ENCODE measurements at regions not wholly inside any gene's neighbourhood (a gene's known extent, or its start where the extent isn't known, plus 50 kb on each side); places are given as distances from the start of the nearest gene placed in this dataset.

DNA sequence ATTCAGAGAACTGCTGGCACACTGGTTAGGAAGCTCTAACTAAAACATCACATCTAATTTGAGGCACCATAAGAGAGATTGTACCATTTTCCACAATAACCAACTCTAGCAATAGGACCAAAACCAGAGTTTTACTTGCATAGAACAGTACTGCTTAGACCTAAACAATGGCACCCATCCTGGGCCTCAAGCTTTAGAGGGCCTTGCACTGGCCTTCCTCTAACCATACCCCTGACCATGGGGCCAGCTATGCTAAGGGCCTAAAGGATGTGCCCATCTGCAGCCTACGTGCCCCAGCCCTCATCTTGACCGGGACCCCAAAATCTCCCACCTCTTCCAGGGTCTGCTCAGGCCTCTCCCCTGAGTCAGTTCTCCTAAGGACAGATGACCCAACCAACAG lies 74.4 kb upstream of the ARHGAP32 start:
- Mint-ChIP-seq H3K4me1 (peaks cover 30% of the 10 kb centered on the region), H3K4me3 (no peak overlapping the region), H3K27ac (no peak overlapping the region), H3K27me3 (ENCODE audit: insufficient read depth, low read depth, poor library complexity) (no peaks in the 10 kb centered on the region), H3K36me3 (ENCODE audit: low read depth) (no peaks in the 10 kb centered on the region), H3K9me3 (no peaks in the 10 kb centered on the region)
- H3K27ac ChIP-seq (ENCODE audit: low read depth): no peak overlapping the region
- H3K4me3 ChIP-seq: no peak overlapping the region
- H3K4me2 ChIP-seq: no peak overlapping the region
- ATAC-seq: no peak
- H3K27me3 ChIP-seq (ENCODE audit: insufficient read depth): no peaks in the 10 kb centered on the region
- H3F3A ChIP-seq (replicated peaks; ENCODE audit: low read depth): no peaks in the 10 kb centered on the region
- TF ChIP-seq POLR2AphosphoS5 (IDR thresholded peaks at IDR 0.05; ENCODE audit: low read depth) (no peak), ZNF114 (CRISPR knock-in tag; IDR thresholded peaks at IDR 0.05) (no peak), CREB1 (CRISPR knock-in tag; IDR thresholded peaks at IDR 0.05; ENCODE audit: low read depth) (no peak), NANOG (IDR thresholded peaks at IDR 0.05; ENCODE audit: borderline replicate concordance) (no peak), EZH2 (IDR thresholded peaks at IDR 0.05; ENCODE audit: low read depth, unreplicated experiment) (no peak), STAT1 (IDR thresholded peaks at IDR 0.05; ENCODE audit: unreplicated experiment) (no peak), EZH2phosphoT487 (IDR thresholded peaks at IDR 0.05; ENCODE audit: unreplicated experiment) (no peak), JUNB (IDR thresholded peaks at IDR 0.05; ENCODE audit: unreplicated experiment) (no peak), ZNF331 (CRISPR knock-in tag; IDR thresholded peaks at IDR 0.05; ENCODE audit: low read depth) (no peak)
- TF ChIP-seq, protein P1, sequence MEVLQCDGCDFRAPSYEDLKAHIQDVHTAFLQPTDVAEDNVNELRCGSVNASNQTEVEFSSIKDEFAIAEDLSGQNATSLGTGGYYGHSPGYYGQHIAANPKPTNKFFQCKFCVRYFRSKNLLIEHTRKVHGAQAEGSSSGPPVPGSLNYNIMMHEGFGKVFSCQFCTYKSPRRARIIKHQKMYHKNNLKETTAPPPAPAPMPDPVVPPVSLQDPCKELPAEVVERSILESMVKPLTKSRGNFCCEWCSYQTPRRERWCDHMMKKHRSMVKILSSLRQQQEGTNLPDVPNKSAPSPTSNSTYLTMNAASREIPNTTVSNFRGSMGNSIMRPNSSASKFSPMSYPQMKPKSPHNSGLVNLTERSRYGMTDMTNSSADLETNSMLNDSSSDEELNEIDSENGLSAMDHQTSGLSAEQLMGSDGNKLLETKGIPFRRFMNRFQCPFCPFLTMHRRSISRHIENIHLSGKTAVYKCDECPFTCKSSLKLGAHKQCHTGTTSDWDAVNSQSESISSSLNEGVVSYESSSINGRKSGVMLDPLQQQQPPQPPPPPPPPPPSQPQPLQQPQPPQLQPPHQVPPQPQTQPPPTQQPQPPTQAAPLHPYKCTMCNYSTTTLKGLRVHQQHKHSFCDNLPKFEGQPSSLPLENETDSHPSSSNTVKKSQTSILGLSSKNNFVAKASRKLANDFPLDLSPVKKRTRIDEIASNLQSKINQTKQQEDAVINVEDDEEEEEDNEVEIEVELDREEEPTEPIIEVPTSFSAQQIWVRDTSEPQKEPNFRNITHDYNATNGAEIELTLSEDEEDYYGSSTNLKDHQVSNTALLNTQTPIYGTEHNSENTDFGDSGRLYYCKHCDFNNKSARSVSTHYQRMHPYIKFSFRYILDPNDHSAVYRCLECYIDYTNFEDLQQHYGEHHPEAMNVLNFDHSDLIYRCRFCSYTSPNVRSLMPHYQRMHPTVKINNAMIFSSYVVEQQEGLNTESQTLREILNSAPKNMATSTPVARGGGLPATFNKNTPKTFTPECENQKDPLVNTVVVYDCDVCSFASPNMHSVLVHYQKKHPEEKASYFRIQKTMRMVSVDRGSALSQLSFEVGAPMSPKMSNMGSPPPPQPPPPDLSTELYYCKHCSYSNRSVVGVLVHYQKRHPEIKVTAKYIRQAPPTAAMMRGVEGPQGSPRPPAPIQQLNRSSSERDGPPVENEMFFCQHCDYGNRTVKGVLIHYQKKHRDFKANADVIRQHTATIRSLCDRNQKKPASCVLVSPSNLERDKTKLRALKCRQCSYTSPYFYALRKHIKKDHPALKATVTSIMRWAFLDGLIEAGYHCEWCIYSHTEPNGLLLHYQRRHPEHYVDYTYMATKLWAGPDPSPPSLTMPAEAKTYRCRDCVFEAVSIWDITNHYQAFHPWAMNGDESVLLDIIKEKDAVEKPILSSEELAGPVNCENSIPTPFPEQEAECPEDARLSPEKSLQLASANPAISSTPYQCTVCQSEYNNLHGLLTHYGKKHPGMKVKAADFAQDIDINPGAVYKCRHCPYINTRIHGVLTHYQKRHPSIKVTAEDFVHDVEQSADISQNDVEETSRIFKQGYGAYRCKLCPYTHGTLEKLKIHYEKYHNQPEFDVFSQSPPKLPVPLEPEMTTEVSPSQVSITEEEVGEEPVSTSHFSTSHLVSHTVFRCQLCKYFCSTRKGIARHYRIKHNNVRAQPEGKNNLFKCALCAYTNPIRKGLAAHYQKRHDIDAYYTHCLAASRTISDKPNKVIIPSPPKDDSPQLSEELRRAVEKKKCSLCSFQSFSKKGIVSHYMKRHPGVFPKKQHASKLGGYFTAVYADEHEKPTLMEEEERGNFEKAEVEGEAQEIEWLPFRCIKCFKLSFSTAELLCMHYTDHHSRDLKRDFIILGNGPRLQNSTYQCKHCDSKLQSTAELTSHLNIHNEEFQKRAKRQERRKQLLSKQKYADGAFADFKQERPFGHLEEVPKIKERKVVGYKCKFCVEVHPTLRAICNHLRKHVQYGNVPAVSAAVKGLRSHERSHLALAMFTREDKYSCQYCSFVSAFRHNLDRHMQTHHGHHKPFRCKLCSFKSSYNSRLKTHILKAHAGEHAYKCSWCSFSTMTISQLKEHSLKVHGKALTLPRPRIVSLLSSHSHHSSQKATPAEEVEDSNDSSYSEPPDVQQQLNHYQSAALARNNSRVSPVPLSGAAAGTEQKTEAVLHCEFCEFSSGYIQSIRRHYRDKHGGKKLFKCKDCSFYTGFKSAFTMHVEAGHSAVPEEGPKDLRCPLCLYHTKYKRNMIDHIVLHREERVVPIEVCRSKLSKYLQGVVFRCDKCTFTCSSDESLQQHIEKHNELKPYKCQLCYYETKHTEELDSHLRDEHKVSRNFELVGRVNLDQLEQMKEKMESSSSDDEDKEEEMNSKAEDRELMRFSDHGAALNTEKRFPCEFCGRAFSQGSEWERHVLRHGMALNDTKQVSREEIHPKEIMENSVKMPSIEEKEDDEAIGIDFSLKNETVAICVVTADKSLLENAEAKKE (CRISPR knock-in tag; IDR thresholded peaks at IDR 0.05): no peak
- TF ChIP-seq, protein P2, sequence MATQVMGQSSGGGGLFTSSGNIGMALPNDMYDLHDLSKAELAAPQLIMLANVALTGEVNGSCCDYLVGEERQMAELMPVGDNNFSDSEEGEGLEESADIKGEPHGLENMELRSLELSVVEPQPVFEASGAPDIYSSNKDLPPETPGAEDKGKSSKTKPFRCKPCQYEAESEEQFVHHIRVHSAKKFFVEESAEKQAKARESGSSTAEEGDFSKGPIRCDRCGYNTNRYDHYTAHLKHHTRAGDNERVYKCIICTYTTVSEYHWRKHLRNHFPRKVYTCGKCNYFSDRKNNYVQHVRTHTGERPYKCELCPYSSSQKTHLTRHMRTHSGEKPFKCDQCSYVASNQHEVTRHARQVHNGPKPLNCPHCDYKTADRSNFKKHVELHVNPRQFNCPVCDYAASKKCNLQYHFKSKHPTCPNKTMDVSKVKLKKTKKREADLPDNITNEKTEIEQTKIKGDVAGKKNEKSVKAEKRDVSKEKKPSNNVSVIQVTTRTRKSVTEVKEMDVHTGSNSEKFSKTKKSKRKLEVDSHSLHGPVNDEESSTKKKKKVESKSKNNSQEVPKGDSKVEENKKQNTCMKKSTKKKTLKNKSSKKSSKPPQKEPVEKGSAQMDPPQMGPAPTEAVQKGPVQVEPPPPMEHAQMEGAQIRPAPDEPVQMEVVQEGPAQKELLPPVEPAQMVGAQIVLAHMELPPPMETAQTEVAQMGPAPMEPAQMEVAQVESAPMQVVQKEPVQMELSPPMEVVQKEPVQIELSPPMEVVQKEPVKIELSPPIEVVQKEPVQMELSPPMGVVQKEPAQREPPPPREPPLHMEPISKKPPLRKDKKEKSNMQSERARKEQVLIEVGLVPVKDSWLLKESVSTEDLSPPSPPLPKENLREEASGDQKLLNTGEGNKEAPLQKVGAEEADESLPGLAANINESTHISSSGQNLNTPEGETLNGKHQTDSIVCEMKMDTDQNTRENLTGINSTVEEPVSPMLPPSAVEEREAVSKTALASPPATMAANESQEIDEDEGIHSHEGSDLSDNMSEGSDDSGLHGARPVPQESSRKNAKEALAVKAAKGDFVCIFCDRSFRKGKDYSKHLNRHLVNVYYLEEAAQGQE (IDR thresholded peaks at IDR 0.05; ENCODE audit: unreplicated experiment): no peak
- TF ChIP-seq, protein P3, sequence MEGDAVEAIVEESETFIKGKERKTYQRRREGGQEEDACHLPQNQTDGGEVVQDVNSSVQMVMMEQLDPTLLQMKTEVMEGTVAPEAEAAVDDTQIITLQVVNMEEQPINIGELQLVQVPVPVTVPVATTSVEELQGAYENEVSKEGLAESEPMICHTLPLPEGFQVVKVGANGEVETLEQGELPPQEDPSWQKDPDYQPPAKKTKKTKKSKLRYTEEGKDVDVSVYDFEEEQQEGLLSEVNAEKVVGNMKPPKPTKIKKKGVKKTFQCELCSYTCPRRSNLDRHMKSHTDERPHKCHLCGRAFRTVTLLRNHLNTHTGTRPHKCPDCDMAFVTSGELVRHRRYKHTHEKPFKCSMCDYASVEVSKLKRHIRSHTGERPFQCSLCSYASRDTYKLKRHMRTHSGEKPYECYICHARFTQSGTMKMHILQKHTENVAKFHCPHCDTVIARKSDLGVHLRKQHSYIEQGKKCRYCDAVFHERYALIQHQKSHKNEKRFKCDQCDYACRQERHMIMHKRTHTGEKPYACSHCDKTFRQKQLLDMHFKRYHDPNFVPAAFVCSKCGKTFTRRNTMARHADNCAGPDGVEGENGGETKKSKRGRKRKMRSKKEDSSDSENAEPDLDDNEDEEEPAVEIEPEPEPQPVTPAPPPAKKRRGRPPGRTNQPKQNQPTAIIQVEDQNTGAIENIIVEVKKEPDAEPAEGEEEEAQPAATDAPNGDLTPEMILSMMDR (conservative IDR thresholded peaks at IDR 0.05; ENCODE audit: low read depth in 2 of 2): no peak
- TF ChIP-seq, protein P4, sequence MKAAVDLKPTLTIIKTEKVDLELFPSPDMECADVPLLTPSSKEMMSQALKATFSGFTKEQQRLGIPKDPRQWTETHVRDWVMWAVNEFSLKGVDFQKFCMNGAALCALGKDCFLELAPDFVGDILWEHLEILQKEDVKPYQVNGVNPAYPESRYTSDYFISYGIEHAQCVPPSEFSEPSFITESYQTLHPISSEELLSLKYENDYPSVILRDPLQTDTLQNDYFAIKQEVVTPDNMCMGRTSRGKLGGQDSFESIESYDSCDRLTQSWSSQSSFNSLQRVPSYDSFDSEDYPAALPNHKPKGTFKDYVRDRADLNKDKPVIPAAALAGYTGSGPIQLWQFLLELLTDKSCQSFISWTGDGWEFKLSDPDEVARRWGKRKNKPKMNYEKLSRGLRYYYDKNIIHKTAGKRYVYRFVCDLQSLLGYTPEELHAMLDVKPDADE (IDR thresholded peaks at IDR 0.05): no peak
- H3K9me2 ChIP-seq (ENCODE audit: insufficient read depth): no peaks in the 10 kb centered on the region; the same call in 1 of the 2 replicates
- H2AFZ ChIP-seq: no peak overlapping the region
- peaks cover 88% of the 10 kb centered on the region for H3K79me2 ChIP-seq (replicated peaks; ENCODE audit: insufficient read depth)
- no peaks in the 10 kb centered on the region for H4K20me1 ChIP-seq (replicated peaks; ENCODE audit: insufficient read depth)
- H3K4me1 ChIP-seq (ENCODE audit: insufficient read depth): peaks cover 27% of the 10 kb centered on the region
- no peaks in the 10 kb centered on the region for H3K36me3 ChIP-seq (ENCODE audit: insufficient read depth)
- DNase-seq (ENCODE audit: low spot score): no peak

Data from GM23338 (cell line).